Gastroesophageal sphincter (tissue), 4 donors: ENCODE measurements at regions not wholly inside any gene's neighbourhood (a gene's known extent, or its start where the extent isn't known, plus 50 kb on each side); places are given as distances from the start of the nearest gene placed in this dataset.

Experiments
- ATAC-seq: fragments of 150-250 bp; one replicate; pipeline ENCODE4 v1.9.1; 2016; ENCODE audit warnings: mild to moderate bottlenecking, moderate library complexity
- H3K27ac ChIP-seq, 4 donors: fragments of 200-600 bp; sonication (generic) in 3 of 4; 1 replicate in 3 of 4; 2 replicates in 1 of 4; pipeline ENCODE4 v1.5.1; 2016 to 2019
- H3K27me3 ChIP-seq: fragments of 200-600 bp; sonication (generic); one replicate; pipeline ENCODE4 v1.5.1; 2019
- H3K36me3 ChIP-seq, 2 donors: fragments of 200-600 bp; sonication (generic); one replicate each; pipeline ENCODE4 v1.5.1; 2019; ENCODE audit warnings: control low read depth in 1 of 2
- H3K4me1 ChIP-seq, 3 donors: fragments of 200-600 bp; sonication (generic); 1 replicate in 2 of 3; 2 replicates in 1 of 3; pipeline ENCODE4 v1.5.1; 2016 to 2019; ENCODE audit warnings: control low read depth in 2 of 3
- H3K4me3 ChIP-seq, 2 donors: fragments of 200-600 bp; sonication (generic); one replicate each; pipeline ENCODE4 v1.5.1; 2019; ENCODE audit warnings: mild to moderate bottlenecking in 1 of 2, moderate library complexity in 1 of 2
- H3K9me3 ChIP-seq, 3 donors: fragments of 200-600 bp; sonication (generic); one replicate each; pipeline ENCODE4 v1.5.1; 2017 to 2019; ENCODE audit warnings: control low read depth in 2 of 3
- EP300 ChIP-seq: sonication (generic); formaldehyde crosslinking; IDR thresholded peaks from one replicate; pipeline ENCODE4 v1.6.1; 2017; ENCODE audit warnings: antibody characterized with exemption, mild to moderate bottlenecking
- POLR2A ChIP-seq, 2 donors: fragments of 450-650 bp; IDR thresholded peaks; one replicate each; pipeline ENCODE4 v1.6.1; 2017; ENCODE audit warnings: antibody characterized with exemption in 2 of 2, mild to moderate bottlenecking in 2 of 2, moderate library complexity in 1 of 2
- POLR2AphosphoS5 ChIP-seq: sonication (generic); formaldehyde crosslinking; IDR thresholded peaks from one replicate; pipeline ENCODE4 v1.6.1; 2017; ENCODE audit warnings: antibody characterized with exemption
- WGBS, 2 donors: methylation state at CpG; one replicate each; pipeline ENCODE4 v1.1.5; 2018; ENCODE audit warnings: low coverage in 1 of 2; 5-methylcytosine and 5-hydroxymethylcytosine counted together
- TF ChIP-seq, protein P1 (sequence below), 4 experiments: fragments of 200-600 bp in 2 of 4; fragments of 450-650 bp in 2 of 4; sonication (generic) in 1 of 4; IDR thresholded peaks; one replicate each; pipeline ENCODE4 v1.5.1; 2017 to 2019; ENCODE audit warnings: antibody characterized with exemption in 4 of 4, mild to moderate bottlenecking in 2 of 4, moderate library complexity in 2 of 4

- H3K9me3 ChIP-seq = no peaks in the 10 kb centered on the region
- no peaks in the 10 kb centered on the region for H3K27me3 ChIP-seq
- no peak for ATAC-seq
- 93 to 97% methylated on average over 2 of the region's 2 CpGs for WGBS, 2 donors
- peaks cover 0 to 29% (median 8%) of the 10 kb centered on the region in 3 donors for H3K4me1 ChIP-seq
- TF ChIP-seq EP300 (no peak), POLR2A (IDR thresholded peaks at IDR 0.05) (no peak), POLR2AphosphoS5 (no peak)
- TF ChIP-seq, protein P1, sequence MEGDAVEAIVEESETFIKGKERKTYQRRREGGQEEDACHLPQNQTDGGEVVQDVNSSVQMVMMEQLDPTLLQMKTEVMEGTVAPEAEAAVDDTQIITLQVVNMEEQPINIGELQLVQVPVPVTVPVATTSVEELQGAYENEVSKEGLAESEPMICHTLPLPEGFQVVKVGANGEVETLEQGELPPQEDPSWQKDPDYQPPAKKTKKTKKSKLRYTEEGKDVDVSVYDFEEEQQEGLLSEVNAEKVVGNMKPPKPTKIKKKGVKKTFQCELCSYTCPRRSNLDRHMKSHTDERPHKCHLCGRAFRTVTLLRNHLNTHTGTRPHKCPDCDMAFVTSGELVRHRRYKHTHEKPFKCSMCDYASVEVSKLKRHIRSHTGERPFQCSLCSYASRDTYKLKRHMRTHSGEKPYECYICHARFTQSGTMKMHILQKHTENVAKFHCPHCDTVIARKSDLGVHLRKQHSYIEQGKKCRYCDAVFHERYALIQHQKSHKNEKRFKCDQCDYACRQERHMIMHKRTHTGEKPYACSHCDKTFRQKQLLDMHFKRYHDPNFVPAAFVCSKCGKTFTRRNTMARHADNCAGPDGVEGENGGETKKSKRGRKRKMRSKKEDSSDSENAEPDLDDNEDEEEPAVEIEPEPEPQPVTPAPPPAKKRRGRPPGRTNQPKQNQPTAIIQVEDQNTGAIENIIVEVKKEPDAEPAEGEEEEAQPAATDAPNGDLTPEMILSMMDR (IDR thresholded peaks at IDR 0.05) = no peak
- H3K4me3 ChIP-seq = no peak overlapping the region
- H3K36me3 ChIP-seq = no peaks in the 10 kb centered on the region
- H3K27ac ChIP-seq = no peak overlapping the region
Measured at GRCh38 chr5:98504505-98504904, 269.0 kb upstream of the RGMB start.

GRCh38 chr5:98510143-98510985 lies 263.1 kb upstream of the RGMB start:
- H3K27ac ChIP-seq = no peak overlapping the region
- 40 to 58% methylated on average over 7 to 10 of the region's 10 CpGs for WGBS, 2 donors
- TF ChIP-seq POLR2AphosphoS5 = no peak
- TF ChIP-seq EP300 = no peak
- no peak for TF ChIP-seq POLR2A (IDR thresholded peaks at IDR 0.05)
- TF ChIP-seq, protein P1 (IDR thresholded peaks at IDR 0.05) = no peak
- ATAC-seq = peak; percentile 25
- H3K4me1 ChIP-seq = no peaks in the 10 kb centered on the region
- H3K9me3 ChIP-seq = no peaks in the 10 kb centered on the region
- H3K27me3 ChIP-seq = no peaks in the 10 kb centered on the region
- H3K36me3 ChIP-seq = no peaks in the 10 kb centered on the region
- no peak overlapping the region for H3K4me3 ChIP-seq

GRCh38 chr5:98513380-98513779 lies 260.1 kb upstream of the RGMB start:
- Histone ChIP-seq H3K9me3 (no peaks in the 10 kb centered on the region), H3K36me3 (no peaks in the 10 kb centered on the region), H3K4me1 (no peaks in the 10 kb centered on the region), H3K27ac (no peak overlapping the region), H3K4me3 (no peak overlapping the region), H3K27me3 (no peaks in the 10 kb centered on the region)
- no peak for ATAC-seq
- WGBS, 2 donors = 66 to 71% methylated on average over 1 to 4 of the region's 4 CpGs
- no peak for TF ChIP-seq POLR2AphosphoS5
- TF ChIP-seq, protein P1 (IDR thresholded peaks at IDR 0.05) = no peak
- TF ChIP-seq EP300 = no peak
- no peak for TF ChIP-seq POLR2A (IDR thresholded peaks at IDR 0.05)

DNA sequence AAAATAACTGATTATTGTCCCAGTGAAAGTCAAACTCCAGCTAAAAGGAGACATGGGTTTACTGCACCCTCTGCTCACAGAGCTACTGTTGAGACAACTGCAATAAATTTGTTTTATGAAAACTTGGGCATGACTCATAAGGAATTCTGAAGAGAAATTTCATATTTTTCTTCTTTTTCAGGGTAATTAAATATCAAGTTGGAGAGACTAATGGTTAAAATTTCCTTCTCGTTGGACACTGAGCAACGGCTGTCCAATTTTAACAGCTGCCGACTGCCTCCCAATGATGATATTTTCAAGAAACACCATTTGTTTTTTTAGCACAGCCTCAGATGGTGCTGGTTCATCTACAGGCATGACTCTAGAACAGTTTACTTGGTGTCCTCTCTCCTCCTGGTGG lies 259.2 kb upstream of the RGMB start:
- no peaks in the 10 kb centered on the region for H3K27me3 ChIP-seq
- TF ChIP-seq EP300 (no peak), POLR2A (IDR thresholded peaks at IDR 0.05) (no peak), POLR2AphosphoS5 (no peak)
- TF ChIP-seq, protein P1 (IDR thresholded peaks at IDR 0.05) = no peak
- no peaks in the 10 kb centered on the region for H3K9me3 ChIP-seq
- no peak for ATAC-seq
- 55 to 60% methylated on average over 3 of the region's 3 CpGs for WGBS, 2 donors
- H3K4me3 ChIP-seq = no peak overlapping the region
- no peak overlapping the region for H3K27ac ChIP-seq
- no peaks in the 10 kb centered on the region for H3K36me3 ChIP-seq
- H3K4me1 ChIP-seq = no peaks in the 10 kb centered on the region

- WGBS, 2 donors = 84 to 100% methylated on average over 3 to 4 of the region's 4 CpGs
- ATAC-seq = no peak
Measured at GRCh38 chr5:98516701-98517100, 256.8 kb upstream of the RGMB start.

More at GRCh38 chr5:98516701-98517100, 256.8 kb upstream of the RGMB start:
- H3K4me1 ChIP-seq = no peaks in the 10 kb centered on the region
- H3K9me3 ChIP-seq = no peaks in the 10 kb centered on the region
- TF ChIP-seq EP300 = no peak
- no peak for TF ChIP-seq POLR2AphosphoS5
- no peaks in the 10 kb centered on the region for H3K36me3 ChIP-seq
- no peaks in the 10 kb centered on the region for H3K27me3 ChIP-seq
- H3K4me3 ChIP-seq = no peak overlapping the region
- no peak overlapping the region for H3K27ac ChIP-seq
